T-helper 1 cell treated with Interleukin-12 subunit alpha and Interleukin-12 subunit beta and Interleukin-4 antibody, amounts not matched to agents 30 ng/mL and 1 ng/mL, for 36 hours (primary cell): ENCODE measurements at regions not wholly inside any gene's neighbourhood (a gene's known extent, or its start where the extent isn't known, plus 50 kb on each side); places are given as distances from the start of the nearest gene placed in this dataset.

Experiments used
- intact Hi-C: fragments of 100-400 bp; cut with micrococcal nuclease; formaldehyde crosslinking; loops from one replicate; pipeline ENCODE4 v1.15.1; 2024

- intact Hi-C loops, result no loop called here
Observed at GRCh38 chr9:80090317-80090716, 518.6 kb downstream of the TLE4 start.

- intact Hi-C loops, result no loop called here
Observed at GRCh38 chr9:80086822-80087345, 515.1 kb downstream of the TLE4 start.

GRCh38 chr9:80086386-80086785 is 514.6 kb downstream of the TLE4 start:
- intact Hi-C loops, result no loop called here

- intact Hi-C loops, result no loop called here
Observed at GRCh38 chr9:80085668-80086067, 513.9 kb downstream of the TLE4 start.

GRCh38 chr9:80082213-80082612 is 510.4 kb downstream of the TLE4 start:
- intact Hi-C loops, result no loop called here

- intact Hi-C loops, result no loop called here
Observed at GRCh38 chr9:80078826-80079225, 507.1 kb downstream of the TLE4 start.

- intact Hi-C loops, result no loop called here
Observed at GRCh38 chr9:80077059-80077458, 505.3 kb downstream of the TLE4 start.

- intact Hi-C loops, result no loop called here
Observed at GRCh38 chr9:80076162-80076561, 504.4 kb downstream of the TLE4 start.

GRCh38 chr9:80074439-80074838 is 502.7 kb downstream of the TLE4 start:
- intact Hi-C loops, result no loop called here

GRCh38 chr9:80072451-80072850 is 500.7 kb downstream of the TLE4 start:
- intact Hi-C loops, result no loop called here

- intact Hi-C loops, result no loop called here
Observed at GRCh38 chr9:80070071-80070742, 498.4 kb downstream of the TLE4 start.

GRCh38 chr9:80066931-80067330 is 495.2 kb downstream of the TLE4 start:
- intact Hi-C loops, result no loop called here

GRCh38 chr9:80062567-80062966 is 490.8 kb downstream of the TLE4 start:
- intact Hi-C loops, result no loop called here

- intact Hi-C loops, result no loop called here
Observed at GRCh38 chr9:80061940-80062339, 490.2 kb downstream of the TLE4 start.

GRCh38 chr9:80061096-80061495 is 489.3 kb downstream of the TLE4 start:
- intact Hi-C loops, result no loop called here

GRCh38 chr9:80059979-80060378 is 488.2 kb downstream of the TLE4 start:
- intact Hi-C loops, result no loop called here

- intact Hi-C loops, result no loop called here
Observed at GRCh38 chr9:80059191-80059590, 487.4 kb downstream of the TLE4 start.

GRCh38 chr9:80052830-80053229 is 481.1 kb downstream of the TLE4 start:
- intact Hi-C loops, result no loop called here

GRCh38 chr9:80049096-80049782 is 477.5 kb downstream of the TLE4 start:
- intact Hi-C loops, result no loop called here

GRCh38 chr9:80046481-80046880 is 474.7 kb downstream of the TLE4 start:
- intact Hi-C loops, result no loop called here

GRCh38 chr9:80041821-80042220 is 470.1 kb downstream of the TLE4 start:
- intact Hi-C loops, result no loop called here

- intact Hi-C loops, result no loop called here
Observed at GRCh38 chr9:80040457-80040856, 468.7 kb downstream of the TLE4 start.

GRCh38 chr9:80030801-80031200 is 459.0 kb downstream of the TLE4 start:
- intact Hi-C loops, result no loop called here
